GM21786 (cell line): ENCODE measurements at regions not wholly inside any gene's neighbourhood (a gene's known extent, or its start where the extent isn't known, plus 50 kb on each side); places are given as distances from the start of the nearest gene placed in this dataset.

Source experiments
- ATAC-seq: cut with Tn5 transposase; IDR thresholded peaks from one replicate; pipeline ENCODE4 v1.9.1; 2021; ENCODE audit not compliant: unreplicated experiment

- no peak for ATAC-seq
Observed at GRCh38 chr13:85498774-85499173, 300.4 kb downstream of the SLITRK6 start.

- ATAC-seq: no peak
Observed at GRCh38 chr13:85497652-85498051, 301.6 kb downstream of the SLITRK6 start.

GRCh38 chr13:85492283-85492682, 306.9 kb downstream of the SLITRK6 start:
- ATAC-seq: no peak

- ATAC-seq: no peak
Observed at GRCh38 chr13:85486663-85487062, 312.6 kb downstream of the SLITRK6 start.

DNA sequence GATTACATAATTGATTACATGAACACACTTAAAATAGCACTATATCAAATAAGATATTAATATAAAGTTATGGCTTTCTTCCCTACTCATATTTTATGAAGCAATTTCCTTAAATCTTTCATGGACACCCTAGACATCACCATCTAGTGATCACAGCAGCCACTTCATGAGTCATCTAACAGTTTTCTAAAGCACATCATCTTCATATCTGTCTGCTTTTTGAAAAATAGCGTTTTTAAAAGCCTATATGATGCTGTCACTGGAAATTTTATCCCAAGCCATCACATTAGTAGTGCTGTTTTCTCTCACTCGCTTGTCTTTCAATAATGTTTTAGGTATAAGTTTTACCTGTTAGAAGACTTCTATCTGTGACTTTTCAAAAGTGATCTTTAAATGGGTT, 326.1 kb downstream of the SLITRK6 start:
- no peak for ATAC-seq

DNA sequence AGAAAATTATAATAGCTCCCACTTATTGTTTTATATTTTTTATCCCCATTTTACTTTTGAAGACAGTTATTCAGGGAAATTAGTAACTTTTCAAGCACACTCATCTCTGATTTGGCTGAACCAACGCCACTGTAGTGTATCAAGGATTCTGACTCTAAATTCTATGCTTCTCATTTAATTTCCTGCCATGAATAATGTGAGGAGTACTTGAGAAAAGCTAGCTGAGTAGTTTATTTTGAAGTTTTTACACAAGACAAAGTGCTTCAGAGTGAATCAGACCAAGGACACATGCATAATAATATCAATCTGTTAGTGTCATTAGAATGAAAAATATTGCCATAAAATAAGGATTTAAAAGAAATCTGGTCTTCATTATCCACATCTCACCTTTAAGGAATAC, 329.9 kb downstream of the SLITRK6 start:
- no peak for ATAC-seq

DNA sequence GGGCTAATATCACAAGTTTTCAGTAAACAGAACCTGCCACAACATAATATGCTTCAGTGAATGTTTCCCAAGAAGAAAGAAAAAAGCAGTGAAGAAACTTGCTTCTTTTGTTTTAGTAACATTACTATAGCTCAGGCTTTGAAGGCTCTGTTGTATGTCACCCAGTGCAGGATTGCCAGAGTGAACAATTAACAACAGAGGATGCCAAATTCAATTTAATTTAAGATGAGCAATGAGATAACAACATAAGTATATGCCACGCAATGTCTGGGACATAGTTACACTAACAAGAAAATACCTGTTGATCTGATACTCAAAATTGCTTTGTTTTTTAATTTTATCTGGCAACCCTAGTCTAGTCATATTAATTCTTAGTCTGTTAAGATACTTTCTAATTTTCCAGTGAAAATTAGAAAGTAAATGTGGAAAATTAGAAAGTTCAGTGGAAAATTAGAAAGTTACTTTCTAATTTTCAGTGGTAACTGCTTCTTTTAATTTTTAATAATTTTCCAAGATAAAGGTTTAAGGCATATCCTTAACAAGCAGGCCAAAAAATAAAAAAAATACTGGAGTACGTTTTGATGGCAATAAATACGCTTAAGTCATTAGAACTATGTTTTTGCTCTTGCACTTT, 336.3 kb downstream of the SLITRK6 start:
- no peak for ATAC-seq

- ATAC-seq: no peak
Observed at GRCh38 chr13:85461621-85462020, 337.6 kb downstream of the SLITRK6 start.

GRCh38 chr13:85445534-85445933, 353.7 kb downstream of the SLITRK6 start:
- ATAC-seq: no peak

- no peak for ATAC-seq
Observed at GRCh38 chr13:85441975-85442374, 357.2 kb downstream of the SLITRK6 start.

- no peak for ATAC-seq
Observed at GRCh38 chr13:85441364-85441763, 357.9 kb downstream of the SLITRK6 start.

DNA sequence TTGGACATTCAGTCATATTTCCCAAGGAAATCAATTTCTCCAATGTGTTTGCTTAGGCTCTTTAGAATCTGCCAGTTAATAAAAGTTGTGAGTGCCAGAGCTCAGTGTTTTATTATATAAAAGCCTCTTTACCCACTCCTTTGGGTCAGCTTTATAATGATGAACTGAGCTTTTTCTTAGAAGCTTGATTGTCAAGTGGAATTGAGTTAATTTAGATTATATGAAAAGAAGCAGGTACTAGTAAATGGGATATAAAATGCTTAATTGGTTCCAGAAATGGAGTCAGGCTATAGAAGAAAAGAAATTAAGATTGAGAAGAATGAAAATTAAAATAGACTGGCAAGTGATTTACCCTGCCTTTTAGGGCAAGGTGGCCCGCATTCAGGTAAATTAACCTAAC, 363.2 kb downstream of the SLITRK6 start:
- ATAC-seq: no peak

GRCh38 chr13:85434927-85435326, 364.3 kb downstream of the SLITRK6 start:
- no peak for ATAC-seq

DNA sequence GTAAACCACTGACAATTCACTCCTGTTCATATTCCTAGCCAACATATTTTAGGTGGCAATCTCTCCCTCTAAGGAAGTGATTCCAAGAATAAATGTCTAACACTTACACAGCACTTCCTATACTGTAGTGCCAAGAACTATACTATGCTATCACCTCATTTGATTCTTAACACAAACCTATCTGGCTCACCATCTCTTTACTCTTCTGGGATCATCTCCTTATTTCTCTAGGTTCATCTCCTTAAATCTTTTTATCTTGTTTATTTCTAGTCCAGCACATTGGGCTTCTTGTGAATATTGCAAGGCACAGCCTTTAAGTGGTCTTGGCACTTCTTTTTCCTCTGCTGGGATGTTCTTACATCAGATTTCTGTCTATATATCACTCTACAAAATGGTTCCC, 366.3 kb downstream of the SLITRK6 start:
- ATAC-seq: no peak

GRCh38 chr13:85431720-85432119, 367.5 kb downstream of the SLITRK6 start:
- no peak for ATAC-seq

- ATAC-seq: no peak
Observed at GRCh38 chr13:85430216-85430794, 368.9 kb downstream of the SLITRK6 start.

GRCh38 chr13:85427416-85427815, 371.8 kb downstream of the SLITRK6 start:
- no peak for ATAC-seq

GRCh38 chr13:85420136-85420535, 379.1 kb downstream of the SLITRK6 start:
- no peak for ATAC-seq

DNA sequence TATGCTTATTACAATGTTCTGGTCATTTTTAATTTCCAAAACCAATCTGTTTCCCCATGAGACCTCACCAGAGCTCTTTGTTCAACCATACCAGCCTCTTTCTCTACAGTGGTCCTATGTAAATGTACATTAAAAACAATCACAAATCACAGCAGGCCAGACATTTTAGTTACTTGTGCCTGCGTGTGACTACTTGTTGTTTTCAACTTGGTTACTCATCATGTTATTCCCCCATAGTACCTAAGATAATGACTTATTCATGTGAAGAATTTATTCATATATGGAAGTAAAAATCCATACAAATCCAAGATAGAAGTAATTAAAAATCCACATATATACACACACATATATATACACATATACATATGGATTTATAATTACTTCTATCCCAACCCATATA, 379.6 kb downstream of the SLITRK6 start:
- no peak for ATAC-seq

GRCh38 chr13:85417807-85418206, 381.4 kb downstream of the SLITRK6 start:
- no peak for ATAC-seq

- ATAC-seq: no peak
Observed at GRCh38 chr13:85413664-85414063, 385.6 kb downstream of the SLITRK6 start.

DNA sequence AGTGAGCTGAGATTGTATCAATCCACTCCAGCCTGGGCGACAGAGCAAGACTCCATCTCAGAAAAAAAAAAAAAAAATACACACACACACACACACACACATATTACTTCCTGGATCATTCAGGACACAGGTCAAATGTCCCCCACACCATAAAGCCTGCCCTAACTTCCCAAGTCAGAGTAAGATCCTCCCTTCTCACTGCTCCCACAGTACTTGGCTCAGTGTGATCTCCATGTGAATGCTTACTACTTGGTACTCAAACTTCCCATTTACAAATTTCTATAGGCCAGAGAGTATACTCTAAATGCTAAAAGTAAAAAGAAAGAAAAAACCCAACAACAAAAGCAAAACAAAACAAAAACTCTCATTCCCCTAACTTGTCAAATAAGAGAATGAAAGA, 386.8 kb downstream of the SLITRK6 start:
- no peak for ATAC-seq

DNA sequence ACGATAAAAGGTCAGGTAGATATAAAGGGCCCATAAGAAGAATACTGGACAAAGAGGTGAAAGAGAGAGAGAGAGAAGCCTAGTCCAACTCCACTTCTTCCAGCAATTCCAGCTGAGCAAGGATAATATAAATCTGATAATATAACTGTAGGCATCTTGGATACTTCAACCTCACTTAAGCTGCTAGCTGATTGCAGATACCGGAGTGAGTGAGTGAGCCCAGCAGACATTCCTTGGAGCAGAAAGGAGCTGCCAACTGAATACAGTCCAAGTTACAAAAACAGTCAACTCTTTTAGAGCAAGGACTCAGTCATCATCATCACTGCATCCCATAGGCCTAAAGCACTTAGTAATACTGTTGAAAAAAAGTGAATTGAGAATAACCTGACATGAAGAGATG, 387.6 kb downstream of the SLITRK6 start:
- ATAC-seq: no peak
